ENCODE measurements at regions not wholly inside any gene's neighbourhood (a gene's known extent, or its start where the extent isn't known, plus 50 kb on each side); places are given as distances from the start of the nearest gene placed in this dataset.

GRCh38 chr9:108519437-108519836 is 336.3 kb downstream of the ACTL7B start:
- Histone ChIP-seq H3K36me3 (ENCODE audit: control insufficient read depth in 1 of 2, insufficient read depth in 2 of 2, low read length in 2 of 2) (no peaks in the 10 kb centered on the region), H3K4me3 (ENCODE audit: low read depth in 1 of 2, low read length in 2 of 2) (no peak overlapping the region), H3K27me3 (ENCODE audit: low read depth, low read length) (no peaks in the 10 kb centered on the region), H3K4me1 (ENCODE audit: control insufficient read depth in 1 of 2, insufficient read depth in 2 of 2, low read length in 2 of 2) (no peaks in the 10 kb centered on the region), H3K27ac (ENCODE audit: low read length) (no peak overlapping the region), H3K9me3 (ENCODE audit: control insufficient read depth in 1 of 2, low read length in 2 of 2) (no peaks in the 10 kb centered on the region)

GRCh38 chr9:108517651-108518365 is 338.0 kb downstream of the ACTL7B start:
- no peaks in the 10 kb centered on the region for H3K27me3 ChIP-seq (ENCODE audit: low read depth, low read length)
- H3K4me3 ChIP-seq (ENCODE audit: low read depth in 1 of 2, low read length in 2 of 2), result no peak overlapping the region
- H3K36me3 ChIP-seq (ENCODE audit: control insufficient read depth in 1 of 2, insufficient read depth in 2 of 2, low read length in 2 of 2), result no peaks in the 10 kb centered on the region
- no peak overlapping the region for H3K27ac ChIP-seq (ENCODE audit: low read length)
- H3K4me1 ChIP-seq (ENCODE audit: control insufficient read depth in 1 of 2, insufficient read depth in 2 of 2, low read length in 2 of 2), result no peaks in the 10 kb centered on the region
- H3K9me3 ChIP-seq (ENCODE audit: control insufficient read depth in 1 of 2, low read length in 2 of 2), result no peaks in the 10 kb centered on the region

- H3K27me3 ChIP-seq (ENCODE audit: low read depth, low read length), result no peaks in the 10 kb centered on the region
- no peaks in the 10 kb centered on the region for H3K9me3 ChIP-seq (ENCODE audit: control insufficient read depth in 1 of 2, low read length in 2 of 2)
- no peaks in the 10 kb centered on the region for H3K36me3 ChIP-seq (ENCODE audit: control insufficient read depth in 1 of 2, insufficient read depth in 2 of 2, low read length in 2 of 2)
- H3K4me3 ChIP-seq (ENCODE audit: low read depth in 1 of 2, low read length in 2 of 2), result no peak overlapping the region
- H3K4me1 ChIP-seq (ENCODE audit: control insufficient read depth in 1 of 2, insufficient read depth in 2 of 2, low read length in 2 of 2), result no peaks in the 10 kb centered on the region
- H3K27ac ChIP-seq (ENCODE audit: low read length), result no peak overlapping the region
Measured at GRCh38 chr9:108516391-108516790, 339.4 kb downstream of the ACTL7B start.

- Histone ChIP-seq H3K27me3 (ENCODE audit: low read depth, low read length) (no peaks in the 10 kb centered on the region), H3K9me3 (ENCODE audit: control insufficient read depth in 1 of 2, low read length in 2 of 2) (no peaks in the 10 kb centered on the region), H3K4me3 (ENCODE audit: low read depth in 1 of 2, low read length in 2 of 2) (no peak overlapping the region), H3K4me1 (ENCODE audit: control insufficient read depth in 1 of 2, insufficient read depth in 2 of 2, low read length in 2 of 2) (no peaks in the 10 kb centered on the region), H3K27ac (ENCODE audit: low read length) (no peak overlapping the region), H3K36me3 (ENCODE audit: control insufficient read depth in 1 of 2, insufficient read depth in 2 of 2, low read length in 2 of 2) (no peaks in the 10 kb centered on the region)
Measured at GRCh38 chr9:108515856-108516255, 339.9 kb downstream of the ACTL7B start.

GRCh38 chr9:108512426-108513173 is 343.2 kb downstream of the ACTL7B start:
- Histone ChIP-seq H3K27me3 (ENCODE audit: low read depth, low read length) (no peaks in the 10 kb centered on the region), H3K4me1 (ENCODE audit: control insufficient read depth in 1 of 2, insufficient read depth in 2 of 2, low read length in 2 of 2) (no peaks in the 10 kb centered on the region), H3K36me3 (ENCODE audit: control insufficient read depth in 1 of 2, insufficient read depth in 2 of 2, low read length in 2 of 2) (no peaks in the 10 kb centered on the region), H3K9me3 (ENCODE audit: control insufficient read depth in 1 of 2, low read length in 2 of 2) (peaks cover 0 to 2% of the 10 kb centered on the region in 2 donors), H3K27ac (ENCODE audit: low read length) (no peak overlapping the region), H3K4me3 (ENCODE audit: low read depth in 1 of 2, low read length in 2 of 2) (no peak overlapping the region)

- H3K4me3 ChIP-seq (ENCODE audit: low read depth in 1 of 2, low read length in 2 of 2), result no peak overlapping the region
- H3K27ac ChIP-seq (ENCODE audit: low read length), result no peak overlapping the region
- H3K9me3 ChIP-seq (ENCODE audit: control insufficient read depth in 1 of 2, low read length in 2 of 2), result peaks cover 0 to 2% of the 10 kb centered on the region in 2 donors
- no peaks in the 10 kb centered on the region for H3K36me3 ChIP-seq (ENCODE audit: control insufficient read depth in 1 of 2, insufficient read depth in 2 of 2, low read length in 2 of 2)
- H3K4me1 ChIP-seq (ENCODE audit: control insufficient read depth in 1 of 2, insufficient read depth in 2 of 2, low read length in 2 of 2), result no peaks in the 10 kb centered on the region
- H3K27me3 ChIP-seq (ENCODE audit: low read depth, low read length), result no peaks in the 10 kb centered on the region
Measured at GRCh38 chr9:108511307-108511706, 344.5 kb downstream of the ACTL7B start.

GRCh38 chr9:108496846-108497245 is 358.9 kb downstream of the ACTL7B start:
- no peaks in the 10 kb centered on the region for H3K36me3 ChIP-seq (ENCODE audit: control insufficient read depth in 1 of 2, insufficient read depth in 2 of 2, low read length in 2 of 2)
- peaks cover 0 to 3% of the 10 kb centered on the region in 2 donors for H3K9me3 ChIP-seq (ENCODE audit: control insufficient read depth in 1 of 2, low read length in 2 of 2)
- no peak overlapping the region for H3K27ac ChIP-seq (ENCODE audit: low read length)
- H3K4me1 ChIP-seq (ENCODE audit: control insufficient read depth in 1 of 2, insufficient read depth in 2 of 2, low read length in 2 of 2), result no peaks in the 10 kb centered on the region
- no peaks in the 10 kb centered on the region for H3K27me3 ChIP-seq (ENCODE audit: low read depth, low read length)
- H3K4me3 ChIP-seq (ENCODE audit: low read depth in 1 of 2, low read length in 2 of 2), result no peak overlapping the region

GRCh38 chr9:108489567-108489966 is 366.2 kb downstream of the ACTL7B start:
- H3K36me3 ChIP-seq (ENCODE audit: control insufficient read depth in 1 of 2, insufficient read depth in 2 of 2, low read length in 2 of 2), result no peaks in the 10 kb centered on the region
- H3K9me3 ChIP-seq (ENCODE audit: control insufficient read depth in 1 of 2, low read length in 2 of 2), result no peaks in the 10 kb centered on the region
- no peak overlapping the region for H3K27ac ChIP-seq (ENCODE audit: low read length)
- H3K4me1 ChIP-seq (ENCODE audit: control insufficient read depth in 1 of 2, insufficient read depth in 2 of 2, low read length in 2 of 2), result no peaks in the 10 kb centered on the region
- no peaks in the 10 kb centered on the region for H3K27me3 ChIP-seq (ENCODE audit: low read depth, low read length)
- no peak overlapping the region for H3K4me3 ChIP-seq (ENCODE audit: low read depth in 1 of 2, low read length in 2 of 2)

GRCh38 chr9:108486831-108487230 is 369.0 kb downstream of the ACTL7B start:
- no peaks in the 10 kb centered on the region for H3K4me1 ChIP-seq (ENCODE audit: control insufficient read depth in 1 of 2, insufficient read depth in 2 of 2, low read length in 2 of 2)
- no peak overlapping the region for H3K27ac ChIP-seq (ENCODE audit: low read length)
- no peaks in the 10 kb centered on the region for H3K9me3 ChIP-seq (ENCODE audit: control insufficient read depth in 1 of 2, low read length in 2 of 2)
- no peaks in the 10 kb centered on the region for H3K36me3 ChIP-seq (ENCODE audit: control insufficient read depth in 1 of 2, insufficient read depth in 2 of 2, low read length in 2 of 2)
- no peak overlapping the region for H3K4me3 ChIP-seq (ENCODE audit: low read depth in 1 of 2, low read length in 2 of 2)
- H3K27me3 ChIP-seq (ENCODE audit: low read depth, low read length), result no peaks in the 10 kb centered on the region

GRCh38 chr9:108484468-108484867 is 371.3 kb downstream of the ACTL7B start:
- no peaks in the 10 kb centered on the region for H3K9me3 ChIP-seq (ENCODE audit: control insufficient read depth in 1 of 2, low read length in 2 of 2)
- H3K27me3 ChIP-seq (ENCODE audit: low read depth, low read length), result no peaks in the 10 kb centered on the region
- no peak overlapping the region for H3K27ac ChIP-seq (ENCODE audit: low read length)
- no peak overlapping the region for H3K4me3 ChIP-seq (ENCODE audit: low read depth in 1 of 2, low read length in 2 of 2)
- no peaks in the 10 kb centered on the region for H3K4me1 ChIP-seq (ENCODE audit: control insufficient read depth in 1 of 2, insufficient read depth in 2 of 2, low read length in 2 of 2)
- no peaks in the 10 kb centered on the region for H3K36me3 ChIP-seq (ENCODE audit: control insufficient read depth in 1 of 2, insufficient read depth in 2 of 2, low read length in 2 of 2)

GRCh38 chr9:108483676-108484075 is 372.1 kb downstream of the ACTL7B start:
- no peaks in the 10 kb centered on the region for H3K9me3 ChIP-seq (ENCODE audit: control insufficient read depth in 1 of 2, low read length in 2 of 2)
- H3K36me3 ChIP-seq (ENCODE audit: control insufficient read depth in 1 of 2, insufficient read depth in 2 of 2, low read length in 2 of 2), result peaks cover 0 to 2% of the 10 kb centered on the region in 2 donors
- no peaks in the 10 kb centered on the region for H3K4me1 ChIP-seq (ENCODE audit: control insufficient read depth in 1 of 2, insufficient read depth in 2 of 2, low read length in 2 of 2)
- no peak overlapping the region for H3K27ac ChIP-seq (ENCODE audit: low read length)
- H3K27me3 ChIP-seq (ENCODE audit: low read depth, low read length), result no peaks in the 10 kb centered on the region
- H3K4me3 ChIP-seq (ENCODE audit: low read depth in 1 of 2, low read length in 2 of 2), result no peak overlapping the region
